Right lobe of liver (tissue), 6 donors: ENCODE measurements at regions not wholly inside any gene's neighbourhood (a gene's known extent, or its start where the extent isn't known, plus 50 kb on each side); places are given as distances from the start of the nearest gene placed in this dataset.

Experiments
- ATAC-seq, 4 donors: fragments of 200-7000 bp; cut with Tn5 transposase; one replicate each; pipeline ENCODE4 v1.9.1; 2020; ENCODE audit warnings: mild to moderate bottlenecking in 4 of 4, moderate library complexity in 4 of 4
- DNase-seq, 3 donors: peaks; one replicate each; pipeline ENCODE4 v3.0.0-alpha.2; 2020
- H3K27ac ChIP-seq, 3 donors: fragments of 200-600 bp; one replicate each; pipeline ENCODE4 v1.8.0; 2022
- H3K27me3 ChIP-seq, 2 donors: fragments of 200-600 bp; one replicate each; pipeline ENCODE4 v1.8.0; 2022
- H3K36me3 ChIP-seq, 4 donors: fragments of 200-600 bp; sonication (generic) in 1 of 4; one replicate each; pipeline versions ENCODE4 v1.5.1 to v1.8.0; 2017 to 2022; ENCODE audit warnings: control low read depth in 1 of 4
- H3K4me1 ChIP-seq, 4 donors: fragments of 200-600 bp; sonication (generic) in 1 of 4; one replicate each; pipeline versions ENCODE4 v1.5.1 to v1.8.0; 2017 to 2022; ENCODE audit warnings: control low read depth in 1 of 4
- H3K4me3 ChIP-seq, 3 donors: fragments of 200-600 bp; one replicate each; pipeline ENCODE4 v1.8.0; 2022
- H3K9me3 ChIP-seq, 4 donors: fragments of 200-600 bp; sonication (generic) in 1 of 4; one replicate each; pipeline versions ENCODE4 v1.5.1 to v1.8.0; 2017 to 2022; ENCODE audit warnings: control low read depth in 1 of 4
- POLR2A ChIP-seq: fragments of 450-650 bp; IDR thresholded peaks from one replicate; pipeline ENCODE4 v1.6.1; 2017; ENCODE audit warnings: antibody characterized with exemption, mild to moderate bottlenecking
- WGBS: methylation state at CpG from one replicate; pipeline ENCODE4 v1.1.6; 2018; ENCODE audit warnings: low coverage, low lambda C conversion rate; ENCODE audit not compliant: insufficient coverage; ENCODE audit errors: missing lambda C conversion rate; 5-methylcytosine and 5-hydroxymethylcytosine counted together
- intact Hi-C, 2 donors: fragments of 100-400 bp; cut with DNase I; formaldehyde crosslinking; loops; one replicate each; pipeline versions ENCODE4 v1.11.2 to v1.14.1; 2022
- TF ChIP-seq, protein P1 (sequence below), 4 donors: fragments of 200-600 bp in 3 of 4; fragments of 450-650 bp in 1 of 4; IDR thresholded peaks; one replicate each; pipeline versions ENCODE4 v1.5.1 to v1.8.0; 2016 to 2022; ENCODE audit warnings: antibody characterized with exemption in 4 of 4, mild to moderate bottlenecking in 2 of 4
- donor health status: DM: no; HTN: yes; CAD: no.
- donor health status: DM: no; HTN: no; CAD: no.
- donor health status: DM: no; HTN: no; CAD: no.
- donor health status: DM: no; HTN: yes; CAD: no.
- donor health status: DM: no; HTN: yes; CAD: no.

DNA sequence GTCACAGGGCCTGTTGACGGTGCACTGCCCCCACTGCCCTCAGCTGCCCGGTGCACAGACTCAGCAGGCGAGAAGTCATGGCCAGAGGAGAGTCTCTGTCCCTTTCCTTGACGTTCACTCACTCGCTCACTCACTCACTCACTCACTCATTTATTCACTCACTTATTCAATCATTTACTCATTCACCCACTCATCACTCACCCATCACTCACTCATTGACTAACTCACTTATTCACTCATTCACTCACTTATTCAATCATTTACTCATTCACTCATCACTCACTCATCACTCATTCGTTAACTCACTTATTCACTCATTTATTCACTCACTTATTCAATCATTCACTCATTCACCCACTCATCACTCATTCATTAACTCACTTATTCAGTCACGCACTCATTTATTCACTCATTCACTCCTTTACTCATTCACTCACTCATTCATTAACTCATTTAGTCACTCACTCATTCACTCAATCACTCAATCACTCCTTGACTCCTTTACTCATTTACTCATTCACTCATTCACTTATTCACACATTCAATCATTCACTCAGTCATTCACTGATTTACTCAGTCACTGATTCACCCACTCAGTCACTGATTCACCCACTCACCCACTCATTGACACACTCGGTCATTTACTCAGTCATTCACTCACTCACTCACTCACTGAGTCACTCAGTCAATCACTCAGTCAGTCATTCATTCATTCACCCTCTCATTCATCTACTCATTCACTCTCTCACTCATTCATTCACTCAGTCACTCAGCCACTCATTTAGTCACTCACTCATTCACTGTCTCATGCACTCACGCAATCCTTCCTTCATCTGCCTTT is 1193.5 kb downstream of the BRD1 start:
- 59% methylated on average over 7 of the region's 9 CpGs for WGBS
- no peak overlapping the region for H3K4me3 ChIP-seq
- H3K4me1 ChIP-seq = peaks cover 0 to 12% (median 0%) of the 10 kb centered on the region in 4 donors
- ATAC-seq = no peak
- no peaks in the 10 kb centered on the region for H3K9me3 ChIP-seq
- TF ChIP-seq, protein P1, sequence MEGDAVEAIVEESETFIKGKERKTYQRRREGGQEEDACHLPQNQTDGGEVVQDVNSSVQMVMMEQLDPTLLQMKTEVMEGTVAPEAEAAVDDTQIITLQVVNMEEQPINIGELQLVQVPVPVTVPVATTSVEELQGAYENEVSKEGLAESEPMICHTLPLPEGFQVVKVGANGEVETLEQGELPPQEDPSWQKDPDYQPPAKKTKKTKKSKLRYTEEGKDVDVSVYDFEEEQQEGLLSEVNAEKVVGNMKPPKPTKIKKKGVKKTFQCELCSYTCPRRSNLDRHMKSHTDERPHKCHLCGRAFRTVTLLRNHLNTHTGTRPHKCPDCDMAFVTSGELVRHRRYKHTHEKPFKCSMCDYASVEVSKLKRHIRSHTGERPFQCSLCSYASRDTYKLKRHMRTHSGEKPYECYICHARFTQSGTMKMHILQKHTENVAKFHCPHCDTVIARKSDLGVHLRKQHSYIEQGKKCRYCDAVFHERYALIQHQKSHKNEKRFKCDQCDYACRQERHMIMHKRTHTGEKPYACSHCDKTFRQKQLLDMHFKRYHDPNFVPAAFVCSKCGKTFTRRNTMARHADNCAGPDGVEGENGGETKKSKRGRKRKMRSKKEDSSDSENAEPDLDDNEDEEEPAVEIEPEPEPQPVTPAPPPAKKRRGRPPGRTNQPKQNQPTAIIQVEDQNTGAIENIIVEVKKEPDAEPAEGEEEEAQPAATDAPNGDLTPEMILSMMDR (IDR thresholded peaks at IDR 0.05) = no peak
- TF ChIP-seq POLR2A = no peak
- DNase-seq = no peak
- H3K27ac ChIP-seq = no peak overlapping the region
- intact Hi-C loops = no loop called here
- H3K36me3 ChIP-seq = no peaks in the 10 kb centered on the region
- H3K27me3 ChIP-seq = no peaks in the 10 kb centered on the region

DNA sequence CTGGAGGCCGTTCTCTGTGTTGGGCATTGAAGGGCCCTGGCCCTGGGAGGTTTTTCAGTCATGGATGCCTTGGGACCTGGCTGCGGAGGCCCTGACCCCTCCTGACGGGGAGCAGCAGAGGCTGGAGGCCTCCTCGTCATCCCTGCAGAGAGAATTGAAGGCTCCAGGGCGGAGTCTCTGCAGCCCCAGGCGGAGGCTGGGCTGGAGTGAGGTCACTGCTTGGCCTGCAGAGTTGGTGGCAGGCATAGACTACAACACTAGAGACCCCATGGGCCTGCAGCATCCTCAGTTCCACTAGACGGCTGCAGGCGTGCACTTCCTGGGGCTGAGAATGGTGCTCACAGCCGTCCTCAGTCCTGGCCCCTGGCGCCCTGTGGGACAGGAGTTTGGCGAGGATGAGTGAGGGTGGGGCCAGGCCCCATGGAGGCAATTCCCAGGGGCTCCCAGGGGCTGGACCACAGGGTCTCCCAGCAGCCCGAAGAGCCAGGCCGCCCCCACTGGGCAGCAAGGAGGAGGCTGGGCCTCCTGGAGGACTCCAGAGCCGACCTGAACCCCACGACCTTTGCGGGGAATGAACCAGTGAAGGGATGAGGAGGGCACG is 1194.9 kb downstream of the BRD1 start:
- Histone ChIP-seq H3K9me3 (no peaks in the 10 kb centered on the region), H3K4me3 (no peak overlapping the region), H3K4me1 (peaks cover 0 to 12% (median 0%) of the 10 kb centered on the region in 4 donors), H3K27me3 (no peaks in the 10 kb centered on the region), H3K27ac (no peak overlapping the region), H3K36me3 (no peaks in the 10 kb centered on the region)
- WGBS = 90% methylated on average over 2 of the region's 17 CpGs
- DNase-seq (no peak), ATAC-seq (no peak)
- no peak for TF ChIP-seq POLR2A
- TF ChIP-seq, protein P1 (IDR thresholded peaks at IDR 0.05) = no peak
- intact Hi-C loops = no loop called here

DNA sequence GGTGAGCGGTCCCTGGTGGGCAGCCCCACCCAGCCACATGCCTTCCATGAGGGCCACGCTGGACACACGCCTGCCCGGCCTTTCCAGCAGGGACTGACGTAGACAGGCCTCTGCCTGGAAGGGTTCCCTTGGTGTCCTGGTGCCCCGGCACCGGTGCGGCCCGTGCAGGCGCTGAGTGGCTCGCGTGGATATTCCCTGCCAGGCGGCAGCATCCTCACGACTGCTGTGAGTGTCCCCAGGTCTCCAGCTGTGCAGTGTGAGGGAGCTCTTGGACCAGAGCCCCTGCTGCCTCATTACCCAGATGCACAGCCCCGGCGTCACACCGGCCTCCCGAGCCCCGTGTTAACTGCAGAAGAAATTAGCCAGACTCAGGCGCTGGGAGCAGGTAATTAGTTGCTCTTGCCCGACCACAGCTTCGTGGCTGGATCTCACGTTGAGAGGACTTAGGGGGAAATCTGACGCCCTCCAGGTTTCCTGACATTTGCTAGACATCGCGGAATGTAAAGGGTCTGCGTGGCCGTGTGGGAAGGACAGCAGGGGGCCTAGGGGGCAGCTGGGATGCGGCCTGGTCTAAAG is 1196.3 kb downstream of the BRD1 start:
- Histone ChIP-seq H3K36me3 (no peaks in the 10 kb centered on the region), H3K4me3 (no peak overlapping the region), H3K9me3 (no peaks in the 10 kb centered on the region), H3K4me1 (peaks cover 0 to 12% (median 0%) of the 10 kb centered on the region in 4 donors), H3K27ac (no peak overlapping the region), H3K27me3 (no peaks in the 10 kb centered on the region)
- ATAC-seq (no peak), DNase-seq (no peak)
- intact Hi-C loops = no loop called here
- 50% methylated on average over 7 of the region's 29 CpGs for WGBS
- TF ChIP-seq POLR2A = no peak
- TF ChIP-seq, protein P1 (IDR thresholded peaks at IDR 0.05) = no peak

DNA sequence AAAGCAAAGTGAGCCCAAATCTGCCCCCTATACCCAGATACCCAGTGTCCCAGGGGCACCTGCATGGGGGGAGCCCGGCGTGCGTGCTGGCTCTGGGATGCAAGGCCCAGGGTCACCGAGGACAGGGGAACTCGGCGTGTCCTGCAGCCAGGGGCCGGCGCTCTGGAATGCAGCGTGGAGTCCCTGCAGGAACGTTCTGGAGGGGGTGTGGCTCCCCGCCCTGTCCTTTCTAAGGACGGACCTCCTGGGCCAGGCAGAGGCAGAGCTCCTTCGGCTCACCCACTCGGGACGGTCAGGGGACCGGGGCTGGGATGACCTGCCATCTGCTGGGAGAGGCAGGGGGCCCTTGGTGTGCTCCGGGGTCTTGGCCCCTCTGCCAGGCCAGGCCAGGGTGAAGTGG is 1196.8 kb downstream of the BRD1 start:
- peaks cover 0 to 11% (median 0%) of the 10 kb centered on the region in 4 donors for H3K4me1 ChIP-seq
- no peak overlapping the region for H3K4me3 ChIP-seq
- intact Hi-C loops = no loop called here
- ATAC-seq (no peak), DNase-seq (no peak)
- TF ChIP-seq, protein P1 (IDR thresholded peaks at IDR 0.05) = no peak
- TF ChIP-seq POLR2A = no peak
- H3K27ac ChIP-seq = no peak overlapping the region
- H3K9me3 ChIP-seq = no peaks in the 10 kb centered on the region
- H3K27me3 ChIP-seq = no peaks in the 10 kb centered on the region
- H3K36me3 ChIP-seq = no peaks in the 10 kb centered on the region
- no CpG with 5 or more reads among the region's 17 CpGs for WGBS
